GM21515 (cell line): ENCODE measurements at regions not wholly inside any gene's neighbourhood (a gene's known extent, or its start where the extent isn't known, plus 50 kb on each side); places are given as distances from the start of the nearest gene placed in this dataset.
"Not testable (repeated sequence)": the region's sequence is repeated elsewhere in the genome, so short reads cannot be mapped to it uniquely, and the experiment has no call there.

ENCODE experiments used
- ATAC-seq: cut with Tn5 transposase; IDR thresholded peaks from one replicate; pipeline ENCODE4 v1.9.1; 2021; ENCODE audit not compliant: unreplicated experiment

DNA sequence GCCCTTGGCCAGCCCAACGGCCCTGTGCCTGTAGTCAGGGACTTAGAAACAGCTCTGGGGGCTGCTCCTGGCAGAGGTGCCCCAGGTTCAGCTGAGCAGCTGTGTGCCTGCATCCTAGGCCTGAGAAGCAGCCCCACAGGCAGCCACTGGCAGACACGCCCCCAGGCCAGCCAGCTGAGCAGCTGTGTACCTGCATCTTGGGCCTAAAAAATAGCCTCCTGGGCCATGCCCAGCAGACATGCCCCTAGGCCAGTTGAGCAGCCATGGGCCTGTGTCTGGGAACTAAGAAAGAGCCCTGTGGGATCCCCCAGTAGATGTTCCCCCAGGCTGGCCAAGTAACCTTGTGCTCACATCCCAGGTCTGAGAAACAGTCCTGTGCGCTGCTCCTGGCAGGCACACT, 64.0 kb downstream of the TBR1 start:
- ATAC-seq = no peak

DNA sequence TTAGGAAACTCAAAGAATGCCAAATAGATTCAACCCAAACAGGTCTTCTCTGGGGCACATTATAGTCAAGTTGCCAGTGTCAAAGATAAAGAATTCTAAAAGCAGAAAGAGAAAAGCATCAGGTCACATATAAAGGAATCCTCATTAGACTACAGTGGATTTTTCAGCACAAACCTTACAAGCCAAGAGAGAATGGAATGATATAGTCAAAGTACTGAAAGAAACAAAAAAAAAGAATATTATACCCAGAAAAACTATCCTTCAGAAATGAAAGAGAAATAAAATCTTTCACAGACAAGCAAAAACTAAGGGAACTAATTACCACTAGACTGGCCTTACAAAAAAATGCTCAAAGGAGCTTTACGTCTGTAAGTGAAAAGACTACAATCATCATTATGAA, 65.5 kb downstream of the TBR1 start:
- ATAC-seq = no peak

GRCh38 chr2:161484061-161484460, 68.0 kb downstream of the TBR1 start:
- no peak for ATAC-seq

DNA sequence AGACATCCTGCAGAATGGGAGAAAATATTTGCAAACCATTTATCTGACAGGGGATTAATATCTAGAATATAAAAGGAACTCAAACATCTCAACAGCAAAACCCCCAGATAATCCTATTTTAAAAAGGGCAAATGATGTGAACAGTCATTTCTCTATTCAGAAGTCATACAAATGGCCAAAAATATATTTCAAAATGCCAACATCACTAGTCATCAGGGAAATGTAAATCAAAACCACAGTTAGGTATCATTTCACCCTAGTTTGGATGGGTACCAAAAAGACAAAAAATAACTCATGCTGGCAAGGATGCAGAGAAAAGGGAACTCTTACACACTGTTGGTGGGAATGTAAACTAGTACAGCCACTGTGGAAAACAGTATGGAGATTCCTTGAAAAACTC, 70.0 kb downstream of the TBR1 start:
- no peak for ATAC-seq

DNA sequence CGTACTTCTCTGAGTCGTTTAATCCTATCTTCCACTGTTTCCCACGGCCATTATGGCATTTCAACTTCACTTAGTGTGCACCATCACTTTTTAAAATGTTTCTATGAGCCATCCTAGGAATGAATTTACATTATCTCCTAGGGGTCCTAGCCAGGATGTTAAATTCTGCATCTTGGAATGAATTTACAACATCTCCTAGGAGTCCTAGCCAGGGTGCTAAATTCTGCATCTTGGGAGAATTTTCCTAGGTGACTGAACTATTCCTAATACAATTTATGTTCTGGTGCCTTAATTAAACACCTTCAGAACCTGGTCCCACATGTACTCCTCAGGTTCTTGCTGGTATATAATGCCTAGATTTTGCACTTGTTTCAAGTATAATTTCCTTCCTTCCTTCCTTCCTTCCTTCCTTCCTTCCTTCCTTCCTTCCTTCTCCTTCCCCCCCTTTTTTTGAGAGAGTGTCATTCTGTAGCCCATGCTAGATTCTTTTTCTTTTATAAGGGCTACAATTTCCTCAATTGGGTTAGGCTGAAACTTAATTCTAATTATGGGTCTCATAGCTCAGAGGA, 72.1 kb downstream of the TBR1 start:
- no peak for ATAC-seq

DNA sequence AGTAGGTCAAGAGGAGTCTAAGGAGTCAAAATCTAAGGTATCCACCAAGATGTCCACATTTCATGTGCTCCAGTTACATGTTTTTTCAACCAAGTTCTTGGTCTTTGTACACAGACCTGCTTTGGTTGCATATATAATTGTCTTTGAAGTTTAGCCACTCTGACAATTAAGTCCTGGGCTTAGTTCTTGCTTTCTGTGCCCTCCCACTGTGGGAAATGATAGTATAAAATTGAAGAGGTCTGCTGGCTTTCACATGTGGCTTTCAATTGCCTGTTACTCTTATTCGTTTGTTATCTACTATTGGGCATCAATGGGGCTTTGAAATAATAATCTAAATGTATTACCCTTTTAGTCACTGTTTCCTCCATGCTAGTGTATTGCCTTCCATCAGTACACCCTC, 72.8 kb downstream of the TBR1 start:
- ATAC-seq = no peak

GRCh38 chr2:161500892-161501610, 85.0 kb downstream of the TBR1 start:
- ATAC-seq = peak; percentile 74

DNA sequence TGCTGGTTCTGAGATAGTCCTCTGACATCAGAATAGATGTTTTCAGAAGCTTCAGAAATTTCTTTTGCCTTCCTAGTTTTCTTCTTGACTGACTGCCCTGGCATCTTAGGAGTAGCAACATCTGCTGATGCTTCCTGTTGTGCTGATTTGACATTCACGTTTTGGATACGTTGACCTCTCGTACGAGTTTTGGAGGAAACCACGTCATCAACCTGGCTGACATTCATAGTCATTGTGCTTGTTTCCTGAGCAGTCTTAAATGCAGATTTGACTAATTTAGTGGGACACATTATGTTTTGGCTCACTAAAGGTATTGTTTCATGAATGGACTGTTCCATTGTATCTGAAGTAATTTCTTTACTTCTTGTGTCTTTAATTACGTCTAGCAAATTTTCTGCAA, 86.2 kb downstream of the TBR1 start:
- not testable (repeated sequence) for ATAC-seq

- ATAC-seq = not testable (repeated sequence)
Measured at GRCh38 chr2:161504628-161505289, 88.7 kb downstream of the TBR1 start.

DNA sequence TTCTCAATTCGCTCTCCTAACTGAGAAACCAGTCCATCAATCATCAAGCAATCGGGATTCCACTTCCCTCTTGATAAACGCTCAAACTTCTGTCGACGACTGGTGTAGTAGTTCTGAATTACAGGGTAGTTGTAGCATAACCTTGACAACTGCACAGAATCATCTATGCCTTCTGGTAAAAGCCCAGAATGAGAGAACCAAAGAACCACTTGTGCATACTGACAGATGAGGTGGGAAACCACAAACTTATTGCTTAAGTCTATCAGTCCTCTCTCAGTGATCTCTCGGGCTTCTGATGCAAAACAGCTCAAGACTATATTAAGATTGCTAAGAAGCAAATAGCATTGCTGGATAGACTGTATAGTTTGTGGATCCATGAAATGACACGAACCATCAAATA, 89.4 kb downstream of the TBR1 start:
- not testable (repeated sequence) for ATAC-seq

DNA sequence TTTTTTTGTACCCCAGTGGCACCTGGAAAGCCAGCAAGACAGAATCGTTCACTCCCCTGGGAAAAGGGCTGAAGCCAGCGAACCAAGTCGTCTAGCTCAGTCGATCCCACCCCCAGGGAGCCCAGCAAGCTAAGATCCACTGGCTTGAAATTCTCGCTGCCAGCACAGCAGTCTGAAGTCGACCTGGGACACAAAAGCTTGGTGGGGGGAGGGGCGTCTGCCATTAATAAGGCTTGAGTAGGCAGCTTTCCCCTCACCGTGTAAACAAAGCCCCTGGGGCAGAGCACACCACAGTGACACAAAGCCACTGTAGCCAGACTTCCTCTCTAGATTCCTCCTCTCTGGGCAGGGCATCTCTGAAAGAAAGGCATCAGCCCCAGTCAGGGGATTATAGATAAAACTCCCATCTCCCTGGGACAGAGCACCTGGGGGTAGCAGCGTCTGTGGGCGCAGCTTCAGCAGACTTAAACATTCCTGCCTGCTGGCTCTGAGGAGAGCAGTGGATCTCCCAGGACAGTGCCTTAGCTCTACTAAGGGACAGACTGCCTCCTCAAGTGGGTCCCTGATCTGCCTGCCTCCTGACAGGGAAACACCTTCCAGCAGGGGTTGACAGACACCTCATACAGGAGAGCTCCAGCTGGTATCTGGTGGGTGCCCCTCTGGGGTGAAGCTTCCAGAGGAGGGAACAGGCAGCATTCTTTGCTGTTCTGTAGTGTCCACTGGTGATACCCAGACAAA, 97.4 kb downstream of the TBR1 start:
- not testable (repeated sequence) for ATAC-seq

DNA sequence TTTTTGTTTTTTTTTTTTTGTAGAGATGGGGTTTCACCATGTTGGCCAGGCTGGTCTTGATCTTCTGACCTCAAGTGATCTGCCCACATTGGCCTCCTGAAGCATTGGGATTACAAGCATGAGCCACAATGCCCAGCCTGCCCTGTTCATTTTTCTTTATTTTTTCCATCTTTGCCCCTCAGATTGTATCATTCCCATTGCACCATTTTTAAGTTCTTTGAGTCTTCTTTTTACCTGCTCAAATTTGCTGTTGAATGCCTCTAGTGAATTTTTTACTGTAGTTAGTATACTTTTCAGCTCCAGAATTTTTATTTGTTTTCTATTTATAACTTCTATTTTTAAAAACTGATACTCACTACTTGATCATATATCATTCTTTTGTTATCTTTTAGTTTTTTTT, 101.4 kb upstream of the SLC4A10 start:
- ATAC-seq = no peak

- no peak for ATAC-seq
Measured at GRCh38 chr2:161533218-161533617, 91.0 kb upstream of the SLC4A10 start.

GRCh38 chr2:161546635-161547034, 77.6 kb upstream of the SLC4A10 start:
- ATAC-seq = no peak

DNA sequence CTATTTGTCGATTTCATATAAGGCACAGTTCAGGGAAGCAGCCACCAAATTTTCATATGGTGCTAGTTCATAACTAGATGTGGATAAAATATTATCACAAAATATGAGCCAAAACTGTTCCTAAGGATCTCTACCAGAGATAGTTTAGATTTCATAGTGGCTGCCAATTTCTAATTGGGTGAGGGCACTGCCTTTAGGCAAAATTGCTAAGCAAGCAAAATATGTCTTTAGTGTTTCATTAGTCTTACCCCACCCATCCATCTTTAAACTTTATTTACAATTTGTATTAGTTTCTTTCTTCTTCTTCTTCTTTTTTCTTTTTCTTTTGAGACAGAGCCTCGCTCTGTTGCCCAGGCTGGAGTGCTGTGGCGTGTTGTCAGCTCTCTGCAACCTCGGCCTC, 77.1 kb upstream of the SLC4A10 start:
- no peak for ATAC-seq

DNA sequence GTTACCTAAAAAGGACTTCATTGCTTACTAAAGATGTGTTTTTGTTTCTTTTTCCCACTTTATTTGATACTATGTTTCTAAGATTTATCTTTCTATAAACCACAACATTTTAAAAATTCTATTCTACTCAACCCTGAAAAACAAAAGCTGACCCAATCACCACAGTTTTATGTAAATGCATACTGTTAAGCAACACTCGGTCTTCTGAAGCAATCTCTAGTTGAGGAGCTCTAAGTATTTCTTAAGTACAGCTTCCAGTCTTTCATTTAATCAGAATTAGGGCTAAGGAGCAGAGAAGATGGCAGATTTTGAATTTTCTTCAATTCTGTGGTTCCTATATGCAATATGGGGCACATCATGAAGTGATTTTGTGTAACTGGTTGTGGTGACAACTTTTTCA, 72.2 kb upstream of the SLC4A10 start:
- ATAC-seq = no peak

- ATAC-seq = no peak
Measured at GRCh38 chr2:161555826-161556225, 68.4 kb upstream of the SLC4A10 start.

- ATAC-seq = no peak
Measured at GRCh38 chr2:161556440-161556839, 67.8 kb upstream of the SLC4A10 start.

- no peak for ATAC-seq
Measured at GRCh38 chr2:161557538-161557937, 66.7 kb upstream of the SLC4A10 start.

DNA sequence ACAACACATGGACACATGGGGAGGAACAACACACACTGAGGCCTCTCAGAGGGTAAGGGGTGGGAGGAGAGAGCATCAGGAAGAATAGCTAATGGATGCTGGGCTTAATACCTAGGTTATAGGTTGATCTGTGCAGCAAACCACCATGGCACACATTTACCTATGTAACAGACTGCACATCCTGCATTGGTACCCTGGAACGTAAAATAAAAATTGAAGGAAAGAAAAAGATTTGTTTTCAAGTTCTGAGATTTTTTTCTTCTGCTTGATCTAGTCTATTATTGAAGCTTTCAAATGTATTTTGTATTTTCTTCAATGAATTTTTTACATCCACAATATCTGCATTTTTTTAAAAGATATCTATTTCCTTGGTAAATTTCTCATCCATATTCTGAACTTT, 59.3 kb upstream of the SLC4A10 start:
- ATAC-seq = no peak

- no peak for ATAC-seq
Measured at GRCh38 chr2:161569401-161569800, 54.8 kb upstream of the SLC4A10 start.
